IPS-20b (cell line): ENCODE measurements at regions not wholly inside any gene's neighbourhood (a gene's known extent, or its start where the extent isn't known, plus 50 kb on each side); places are given as distances from the start of the nearest gene placed in this dataset.

Experiments used
- H3K27ac ChIP-seq: one replicate; pipeline ENCODE4 v1.5.1; 2013; ENCODE audit warnings: low read length
- H3K27me3 ChIP-seq: 2 replicates; pipeline ENCODE4 v1.6.1; 2013; ENCODE audit warnings: mild to moderate bottlenecking, low read length, inconsistent platforms; ENCODE audit not compliant: insufficient read depth
- H3K36me3 ChIP-seq: 2 replicates; pipeline ENCODE4 v1.6.1; 2013; ENCODE audit warnings: low read depth, mild to moderate bottlenecking, inconsistent platforms, low read length, moderate library complexity; ENCODE audit not compliant: insufficient read depth
- H3K4me1 ChIP-seq: 2 replicates; pipeline ENCODE4 v1.6.1; 2013; ENCODE audit warnings: mild to moderate bottlenecking, control low read depth, inconsistent platforms, low read length, moderate library complexity; ENCODE audit not compliant: insufficient read depth
- H3K4me3 ChIP-seq: 2 replicates; pipeline ENCODE4 v1.5.1; 2013; ENCODE audit warnings: mild to moderate bottlenecking, low read length, inconsistent platforms
- H3K9ac ChIP-seq: 2 replicates; pipeline ENCODE4 v1.6.1; 2013; ENCODE audit warnings: low read depth, mild to moderate bottlenecking, inconsistent platforms, low read length, moderate library complexity
- H3K9me3 ChIP-seq: 2 replicates; pipeline ENCODE4 v1.6.1; 2013; ENCODE audit warnings: mild to moderate bottlenecking, low read depth, low read length, inconsistent platforms; ENCODE audit not compliant: insufficient read depth

GRCh38 chr4:168021666-168022065 lies 70.7 kb upstream of the ANXA10 start:
- Histone ChIP-seq H3K27ac (no peak overlapping the region), H3K36me3 (no peaks in the 10 kb centered on the region), H3K27me3 (no peaks in the 10 kb centered on the region), H3K9ac (no peak overlapping the region), H3K4me3 (no peak overlapping the region), H3K4me1 (peaks cover 4% of the 10 kb centered on the region; the same call in 1 of the 2 replicates), H3K9me3 (peaks cover 18% of the 10 kb centered on the region; the same call in 1 of the 2 replicates)

GRCh38 chr4:168028568-168028967 lies 63.8 kb upstream of the ANXA10 start:
- no peak overlapping the region for H3K9ac ChIP-seq
- no peak overlapping the region for H3K4me3 ChIP-seq
- peaks cover 8% of the 10 kb centered on the region for H3K9me3 ChIP-seq
- H3K4me1 ChIP-seq, result no peaks in the 10 kb centered on the region
- no peaks in the 10 kb centered on the region for H3K27me3 ChIP-seq
- no peaks in the 10 kb centered on the region for H3K36me3 ChIP-seq
- H3K27ac ChIP-seq, result no peak overlapping the region

- H3K9ac ChIP-seq, result no peak overlapping the region
- no peaks in the 10 kb centered on the region for H3K36me3 ChIP-seq
- H3K4me1 ChIP-seq, result no peaks in the 10 kb centered on the region
- no peaks in the 10 kb centered on the region for H3K27me3 ChIP-seq
- peaks cover 3% of the 10 kb centered on the region for H3K9me3 ChIP-seq
- H3K4me3 ChIP-seq, result no peak overlapping the region
- H3K27ac ChIP-seq, result no peak overlapping the region
These were observed 63.3 kb upstream of the ANXA10 start for GRCh38 chr4:168028970-168029597.

GRCh38 chr4:168037676-168038075 lies 54.7 kb upstream of the ANXA10 start:
- Histone ChIP-seq H3K4me1 (no peaks in the 10 kb centered on the region), H3K4me3 (no peak overlapping the region), H3K27ac (no peak overlapping the region), H3K36me3 (no peaks in the 10 kb centered on the region), H3K9ac (no peak overlapping the region), H3K9me3 (no peaks in the 10 kb centered on the region), H3K27me3 (no peaks in the 10 kb centered on the region)

- no peaks in the 10 kb centered on the region for H3K9me3 ChIP-seq
- no peaks in the 10 kb centered on the region for H3K4me1 ChIP-seq
- H3K9ac ChIP-seq, result no peak overlapping the region
These were observed 52.7 kb upstream of the ANXA10 start for GRCh38 chr4:168039593-168039992.

More at GRCh38 chr4:168039593-168039992, 52.7 kb upstream of the ANXA10 start:
- Histone ChIP-seq H3K27ac (no peak overlapping the region), H3K36me3 (no peaks in the 10 kb centered on the region), H3K4me3 (no peak overlapping the region), H3K27me3 (no peaks in the 10 kb centered on the region)
